Activated CD4-positive, alpha-beta T cell treated with anti-CD3 and anti-CD28 coated beads for 24 hours (primary cell): ENCODE measurements at regions not wholly inside any gene's neighbourhood (a gene's known extent, or its start where the extent isn't known, plus 50 kb on each side); places are given as distances from the start of the nearest gene placed in this dataset.
"Not testable (repeated sequence)": the region's sequence is repeated elsewhere in the genome, so short reads cannot be mapped to it uniquely, and the experiment has no call there.

Source experiments
- DNase-seq, 2 donors: peaks; one replicate each; pipeline ENCODE4 v3.0.0-alpha.2; 2020; ENCODE audit warnings: low read depth in 2 of 2

- no peak for DNase-seq
Observed at GRCh38 chr4:57187246-57187645, 77.1 kb upstream of the IGFBP7 start.

GRCh38 chr4:57184378-57185029, 74.3 kb upstream of the IGFBP7 start:
- DNase-seq, result no peak

DNA sequence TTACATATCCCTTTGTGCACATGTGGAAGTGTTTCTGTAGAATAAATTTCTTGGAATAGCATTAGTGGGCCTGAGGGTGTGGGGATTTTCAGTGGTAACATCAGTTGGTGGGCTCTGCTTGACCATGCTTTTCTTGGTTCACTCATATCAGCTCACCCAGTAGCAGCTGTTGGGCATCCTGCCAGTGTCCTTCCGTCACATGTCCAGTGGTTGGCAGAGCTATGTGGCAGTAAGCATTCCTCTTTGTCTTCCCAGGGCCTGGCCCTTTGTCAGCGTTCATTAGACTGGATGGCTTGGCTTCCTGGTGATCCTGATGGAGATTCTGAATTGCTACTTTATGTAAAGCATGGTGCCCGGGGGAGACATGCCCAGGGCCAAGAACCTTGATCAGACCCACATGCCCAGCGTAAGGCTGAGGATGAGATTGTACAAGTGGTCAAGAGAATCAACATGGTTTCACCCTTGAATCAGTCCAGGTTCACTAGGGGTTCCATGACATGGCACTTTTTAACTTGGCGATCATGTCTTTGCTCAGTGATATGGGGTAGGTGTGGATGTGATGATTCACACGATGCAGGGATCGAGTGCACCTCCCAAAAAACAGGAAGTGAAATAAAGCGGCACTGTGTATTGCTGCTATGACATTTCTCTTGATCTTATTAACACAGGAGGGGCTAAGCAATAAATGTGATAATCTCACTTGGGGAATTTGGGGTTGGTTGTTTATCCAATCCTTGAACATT, 72.1 kb upstream of the IGFBP7 start:
- DNase-seq, result no peak

- DNase-seq, result not testable (repeated sequence)
Observed at GRCh38 chr4:57173136-57173535, 63.0 kb upstream of the IGFBP7 start.

- DNase-seq, result no peak
Observed at GRCh38 chr4:57172065-57172464, 61.9 kb upstream of the IGFBP7 start.

GRCh38 chr4:57168982-57169381, 58.8 kb upstream of the IGFBP7 start:
- DNase-seq, result no peak

GRCh38 chr4:57163530-57164459, 53.6 kb upstream of the IGFBP7 start:
- peak; percentile 47 to 61 for DNase-seq

DNA sequence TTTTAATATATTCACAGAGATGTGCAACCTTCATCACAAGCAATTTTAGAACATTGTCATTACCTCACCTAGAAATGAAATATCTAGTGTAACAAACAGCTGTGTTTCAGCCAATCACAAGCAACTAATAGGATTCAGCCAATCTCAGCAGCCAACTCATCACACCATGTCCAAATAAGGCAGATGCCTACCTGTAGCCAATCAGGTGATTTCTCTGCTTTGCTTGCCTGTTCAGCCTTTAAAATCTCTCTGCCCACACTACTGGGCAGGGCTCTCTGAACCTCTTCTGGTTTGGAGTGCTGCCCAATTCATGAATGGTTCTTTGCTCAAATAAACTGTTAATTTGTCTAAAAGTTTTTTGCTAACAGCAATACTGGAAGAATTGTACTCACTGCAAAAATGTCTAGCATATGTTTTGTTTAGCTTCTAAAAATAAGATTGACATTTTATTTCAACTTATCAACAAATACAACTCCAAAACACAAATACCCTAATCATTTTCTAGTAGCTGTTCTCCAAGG, 52.4 kb upstream of the IGFBP7 start:
- no peak for DNase-seq
